ENCODE measurements at regions not wholly inside any gene's neighbourhood (a gene's known extent, or its start where the extent isn't known, plus 50 kb on each side); places are given as distances from the start of the nearest gene placed in this dataset.
"Not testable (repeated sequence)": the region's sequence is repeated elsewhere in the genome, so short reads cannot be mapped to it uniquely, and the experiment has no call there.

DNA sequence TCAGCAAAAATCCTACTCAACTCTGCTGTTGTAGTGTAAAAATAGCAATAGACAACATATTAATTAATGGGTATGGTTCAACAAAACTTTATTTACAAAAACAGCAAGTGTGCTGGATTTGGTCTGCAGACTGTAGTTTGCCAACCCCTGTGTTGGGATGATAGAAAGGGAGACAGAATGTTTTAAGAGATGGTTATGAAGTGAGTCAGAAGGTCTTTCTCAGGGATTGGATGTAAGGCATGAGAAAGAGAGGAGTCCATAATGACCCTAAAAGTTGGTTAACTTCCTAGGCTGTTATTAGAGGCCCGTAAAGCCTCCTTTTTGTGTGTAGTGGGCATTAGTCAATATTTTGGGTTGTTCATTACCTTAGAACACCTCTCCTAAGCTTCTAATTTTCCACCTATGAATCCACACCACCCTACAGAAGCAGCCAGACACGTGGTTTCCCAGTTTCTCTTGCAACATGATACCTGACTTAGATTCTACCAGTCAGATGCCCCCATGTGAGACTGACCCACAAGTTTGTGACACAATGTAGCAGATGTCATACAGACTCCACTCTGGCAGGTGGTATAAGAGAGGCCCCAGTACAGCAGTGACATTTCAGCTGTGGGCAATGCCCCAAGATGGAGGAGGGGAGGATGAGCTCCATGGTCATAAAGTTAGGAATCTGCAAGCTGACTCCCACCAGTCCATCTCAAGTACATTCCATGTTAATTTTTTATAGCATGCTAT lies 1015.6 kb downstream of the KCNMA1 start:
- no peak overlapping the region for H3K4me3 ChIP-seq (ENCODE audit: low read depth, poor library complexity, severe bottlenecking)
- no peak for DNase-seq (ENCODE audit: low spot score in 2 of 2)
- intact Hi-C loops (cut with DNase I; ENCODE audit: low total_unique reads), result no loop called here
- no peak for TF ChIP-seq POLR2A (IDR thresholded peaks at IDR 0.05)
- WGBS, 2 donors, result 40 to 50% methylated on average over 2 of the region's 2 CpGs

DNA sequence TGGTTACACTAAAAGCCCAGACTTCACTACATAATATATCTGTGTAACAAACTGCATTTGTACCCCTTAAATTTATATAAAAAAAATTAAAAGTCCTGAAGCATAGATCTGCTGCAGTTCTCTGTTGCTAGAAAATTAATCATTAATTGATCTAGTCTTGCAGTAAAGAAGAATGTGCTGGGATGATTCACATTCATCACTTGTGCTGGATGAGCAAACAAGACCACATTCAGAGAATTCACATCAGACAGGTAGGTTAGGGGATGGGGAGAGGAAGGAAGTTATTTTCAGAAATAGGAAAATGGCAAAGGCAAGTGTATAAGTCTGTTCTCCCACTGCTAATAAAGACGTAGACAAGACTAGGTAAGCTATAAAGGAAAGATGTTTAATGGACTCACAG lies 1019.0 kb downstream of the KCNMA1 start:
- no peak for TF ChIP-seq POLR2A (IDR thresholded peaks at IDR 0.05)
- TF ChIP-seq, protein P1, sequence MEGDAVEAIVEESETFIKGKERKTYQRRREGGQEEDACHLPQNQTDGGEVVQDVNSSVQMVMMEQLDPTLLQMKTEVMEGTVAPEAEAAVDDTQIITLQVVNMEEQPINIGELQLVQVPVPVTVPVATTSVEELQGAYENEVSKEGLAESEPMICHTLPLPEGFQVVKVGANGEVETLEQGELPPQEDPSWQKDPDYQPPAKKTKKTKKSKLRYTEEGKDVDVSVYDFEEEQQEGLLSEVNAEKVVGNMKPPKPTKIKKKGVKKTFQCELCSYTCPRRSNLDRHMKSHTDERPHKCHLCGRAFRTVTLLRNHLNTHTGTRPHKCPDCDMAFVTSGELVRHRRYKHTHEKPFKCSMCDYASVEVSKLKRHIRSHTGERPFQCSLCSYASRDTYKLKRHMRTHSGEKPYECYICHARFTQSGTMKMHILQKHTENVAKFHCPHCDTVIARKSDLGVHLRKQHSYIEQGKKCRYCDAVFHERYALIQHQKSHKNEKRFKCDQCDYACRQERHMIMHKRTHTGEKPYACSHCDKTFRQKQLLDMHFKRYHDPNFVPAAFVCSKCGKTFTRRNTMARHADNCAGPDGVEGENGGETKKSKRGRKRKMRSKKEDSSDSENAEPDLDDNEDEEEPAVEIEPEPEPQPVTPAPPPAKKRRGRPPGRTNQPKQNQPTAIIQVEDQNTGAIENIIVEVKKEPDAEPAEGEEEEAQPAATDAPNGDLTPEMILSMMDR (IDR thresholded peaks at IDR 0.05), result no peak
- WGBS, 2 donors, result 91 to 100% methylated on average over 1 of the region's 1 CpG
- H3K4me3 ChIP-seq (ENCODE audit: low read depth, poor library complexity, severe bottlenecking), result no peak overlapping the region
- intact Hi-C loops (cut with DNase I; ENCODE audit: low total_unique reads), result no loop called here
- DNase-seq (ENCODE audit: low spot score in 2 of 2), result no peak

DNA sequence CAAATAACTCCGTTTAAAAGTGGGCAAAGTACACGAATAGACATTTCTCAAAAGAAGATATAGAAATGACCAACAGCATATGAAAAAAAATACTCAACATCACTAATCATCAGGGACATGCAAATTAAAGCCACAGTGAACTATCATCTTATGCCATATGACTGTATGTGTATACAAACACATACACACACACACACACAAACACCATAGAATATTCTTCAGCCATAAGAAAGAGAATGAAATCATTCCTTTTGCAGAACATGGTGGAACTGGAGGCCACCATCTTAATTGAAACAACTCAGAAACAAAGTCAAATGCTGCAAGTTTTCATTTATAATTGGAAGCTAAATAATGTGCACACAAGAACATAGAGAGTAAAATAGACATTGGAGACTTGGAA lies 1019.4 kb downstream of the KCNMA1 start:
- WGBS, 2 donors, result 93 to 94% methylated on average over 2 of the region's 2 CpGs
- H3K4me3 ChIP-seq (ENCODE audit: low read depth, poor library complexity, severe bottlenecking), result no peak overlapping the region
- intact Hi-C loops (cut with DNase I; ENCODE audit: low total_unique reads), result no loop called here
- DNase-seq (ENCODE audit: low spot score in 2 of 2), result no peak
- TF ChIP-seq POLR2A (IDR thresholded peaks at IDR 0.05), result no peak
- TF ChIP-seq, protein P1 (IDR thresholded peaks at IDR 0.05), result no peak

DNA sequence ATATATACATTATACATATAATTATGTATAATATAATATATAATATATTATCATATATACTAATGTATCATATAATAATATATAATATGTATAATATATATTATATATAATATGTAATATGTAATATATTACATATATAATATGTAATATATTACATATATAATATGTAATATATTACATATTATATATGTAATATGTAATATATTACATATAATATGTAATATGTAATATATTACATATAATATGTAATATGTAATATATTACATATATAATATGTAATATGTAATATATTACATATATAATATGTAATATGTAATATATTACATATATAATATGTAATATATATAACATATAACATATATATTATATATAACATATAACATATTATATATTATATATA lies 1020.9 kb downstream of the KCNMA1 start:
- H3K4me3 ChIP-seq (ENCODE audit: low read depth, poor library complexity, severe bottlenecking); intact Hi-C loops (cut with DNase I; ENCODE audit: low total_unique reads): not testable (repeated sequence)

DNA sequence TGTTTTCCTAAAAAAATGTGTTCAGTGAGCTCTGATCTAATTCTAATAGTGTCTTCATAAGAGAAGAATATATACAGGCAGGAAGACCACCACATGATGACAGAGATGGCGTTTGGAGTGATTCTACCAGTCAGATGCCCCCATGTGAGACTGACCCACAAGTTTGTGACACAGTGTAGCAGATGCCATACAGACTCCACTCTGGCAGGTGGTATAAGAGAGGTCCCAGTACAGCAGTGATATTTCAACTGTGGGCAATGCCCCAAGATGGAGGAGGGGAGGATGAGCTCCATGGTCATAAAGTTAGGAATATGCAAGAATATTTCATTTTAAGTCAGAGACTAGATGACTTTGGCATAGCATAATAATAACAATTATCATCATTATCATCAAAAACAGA lies 1022.6 kb downstream of the KCNMA1 start:
- intact Hi-C loops (cut with DNase I; ENCODE audit: low total_unique reads), result no loop called here
- no peak overlapping the region for H3K4me3 ChIP-seq (ENCODE audit: low read depth, poor library complexity, severe bottlenecking)
- 79 to 92% methylated on average over 1 of the region's 1 CpG for WGBS, 2 donors
- no peak for DNase-seq (ENCODE audit: low spot score in 2 of 2)
- TF ChIP-seq POLR2A (IDR thresholded peaks at IDR 0.05), result no peak
- TF ChIP-seq, protein P1 (IDR thresholded peaks at IDR 0.05), result no peak

More for the DNA sequence above, 1020.9 kb downstream of the KCNMA1 start:
- DNase-seq (ENCODE audit: low spot score in 2 of 2), result not testable (repeated sequence)

All from lower leg skin (tissue), 4 donors.